HL-60 (cell line): ENCODE measurements at regions not wholly inside any gene's neighbourhood (a gene's known extent, or its start where the extent isn't known, plus 50 kb on each side); places are given as distances from the start of the nearest gene placed in this dataset.
"Not testable (repeated sequence)": the region's sequence is repeated elsewhere in the genome, so short reads cannot be mapped to it uniquely, and the experiment has no call there.

Experiments
- CTCF ChIP-seq: IDR thresholded peaks from one replicate; pipeline ENCODE4 v1.5.1; 2011; ENCODE audit warnings: low read length, control low read depth, inconsistent platforms; ENCODE audit not compliant: insufficient read depth
- POLR2AphosphoS5 ChIP-seq: IDR thresholded peaks from 2 replicates; pipeline ENCODE4 v1.6.1; 2012; ENCODE audit warnings: low read depth

GRCh38 chr7:153409567-153410342, 642.4 kb upstream of the DPP6 start:
- TF ChIP-seq POLR2AphosphoS5, CTCF: not testable (repeated sequence)
